HEK293 (cell line): ENCODE measurements at regions not wholly inside any gene's neighbourhood (a gene's known extent, or its start where the extent isn't known, plus 50 kb on each side); places are given as distances from the start of the nearest gene placed in this dataset.

Experiments
- CTCF ChIA-PET: fragments of 350-600 bp; formaldehyde crosslinking; extraction: SDS; loops from one replicate; lab custom pipeline; 2021; ENCODE audit warnings: antibody characterized with exemption; lab: Yijun Ruan, JAX
- POLR2A ChIA-PET: fragments of 300-600 bp; formaldehyde crosslinking; extraction: SDS; loops from one replicate; lab custom pipeline; 2020; ENCODE audit warnings: antibody characterized with exemption, inconsistent platforms; lab: Yijun Ruan, JAX
- H3K27ac ChIP-seq: fragments of 200-500 bp; sonication (Bioruptor generic); 2 replicates; pipeline ENCODE4 v1.5.1; 2014; ENCODE audit warnings: low read depth, low read length, control low read depth, inconsistent platforms; ENCODE audit errors: extremely low read depth
- H3K36me3 ChIP-seq, 2 experiments: fragments of 200-500 bp in 1 of 2; sonication (Bioruptor generic) in 1 of 2; 1 replicate in 1 of 2; 2 replicates in 1 of 2; pipeline ENCODE4 v1.5.1; 2014 to 2017; ENCODE audit warnings: inconsistent platforms in 2 of 2, low read length in 2 of 2; ENCODE audit not compliant: control insufficient read depth in 2 of 2, insufficient read depth in 1 of 2
- H3K4me1 ChIP-seq: fragments of 200-500 bp; sonication (Bioruptor generic); 2 replicates; pipeline ENCODE4 v1.5.1; 2014; ENCODE audit warnings: mild to moderate bottlenecking, low read length, inconsistent platforms; ENCODE audit not compliant: control insufficient read depth, insufficient read depth
- H3K4me3 ChIP-seq: 2 replicates; pipeline ENCODE4 v1.5.1; 2011; ENCODE audit warnings: low read depth, mild to moderate bottlenecking, control low read depth, low read length, moderate library complexity
- H3K9me3 ChIP-seq: fragments of 200-500 bp; sonication (Bioruptor generic); 2 replicates; pipeline ENCODE4 v1.5.1; 2014; ENCODE audit warnings: low read depth, low read length, inconsistent platforms; ENCODE audit not compliant: control insufficient read depth, insufficient read depth
- BCL11A ChIP-seq: fragments of 450-650 bp; formaldehyde crosslinking; IDR thresholded peaks from 2 replicates; pipeline ENCODE4 v1.5.1; 2016; ENCODE audit warnings: low read depth, missing biosample characterization, missing genetic modification characterization
- GLI2 ChIP-seq: fragments of 450-650 bp; formaldehyde crosslinking; IDR thresholded peaks from 2 replicates; pipeline ENCODE4; 2017; ENCODE audit warnings: missing biosample characterization, missing genetic modification characterization, low read depth, borderline replicate concordance
- KLF8 ChIP-seq: fragments of 450-650 bp; formaldehyde crosslinking; IDR thresholded peaks from 2 replicates; pipeline ENCODE4 v1.5.1; 2016; ENCODE audit warnings: missing biosample characterization, missing genetic modification characterization
- KLF9 ChIP-seq: fragments of 450-650 bp; formaldehyde crosslinking; IDR thresholded peaks from 2 replicates; pipeline ENCODE4 v1.5.1; 2016; ENCODE audit warnings: missing biosample characterization, missing genetic modification characterization, low read depth
- OSR2 ChIP-seq: fragments of 450-650 bp; formaldehyde crosslinking; IDR thresholded peaks from 2 replicates; pipeline ENCODE4 v1.5.1; 2016; ENCODE audit warnings: missing biosample characterization, missing genetic modification characterization
- SP7 ChIP-seq: fragments of 450-650 bp; formaldehyde crosslinking; IDR thresholded peaks from 2 replicates; pipeline ENCODE4 v1.5.1; 2016; ENCODE audit warnings: missing biosample characterization, missing genetic modification characterization
- WT1 ChIP-seq: fragments of 450-650 bp; formaldehyde crosslinking; IDR thresholded peaks from 2 replicates; pipeline ENCODE4 v1.5.1; 2016; ENCODE audit warnings: missing biosample characterization, missing genetic modification characterization
- ZBTB20 ChIP-seq: fragments of 450-650 bp; formaldehyde crosslinking; IDR thresholded peaks from 2 replicates; pipeline ENCODE4 v1.5.1; 2016; ENCODE audit warnings: missing biosample characterization, missing genetic modification characterization
- ZBTB48 ChIP-seq: fragments of 450-650 bp; formaldehyde crosslinking; IDR thresholded peaks from 2 replicates; pipeline ENCODE4 v1.5.1; 2016; ENCODE audit warnings: missing biosample characterization, missing genetic modification characterization
- ZBTB7A ChIP-seq: fragments of 450-650 bp; formaldehyde crosslinking; IDR thresholded peaks from 2 replicates; pipeline ENCODE4 v1.5.1; 2016; ENCODE audit warnings: low read depth, missing biosample characterization, missing genetic modification characterization
- ZFP37 ChIP-seq: fragments of 450-650 bp; formaldehyde crosslinking; IDR thresholded peaks from 2 replicates; pipeline ENCODE4 v1.5.1; 2016; ENCODE audit warnings: missing biosample characterization, missing genetic modification characterization
- ZFP41 ChIP-seq: fragments of 450-650 bp; formaldehyde crosslinking; IDR thresholded peaks from 2 replicates; pipeline ENCODE4 v1.5.1; 2016; ENCODE audit warnings: missing biosample characterization, missing genetic modification characterization, borderline replicate concordance
- ZNF132 ChIP-seq: fragments of 450-650 bp; formaldehyde crosslinking; IDR thresholded peaks from 2 replicates; pipeline ENCODE4 v1.5.1; 2017; ENCODE audit warnings: missing biosample characterization, missing genetic modification characterization, borderline replicate concordance
- ZNF169 ChIP-seq: fragments of 450-650 bp; formaldehyde crosslinking; IDR thresholded peaks from 2 replicates; pipeline ENCODE4 v1.5.1; 2016; ENCODE audit warnings: missing biosample characterization, missing genetic modification characterization
- ZNF2 ChIP-seq: fragments of 450-650 bp; formaldehyde crosslinking; IDR thresholded peaks from 2 replicates; pipeline ENCODE4 v1.5.1; 2016; ENCODE audit warnings: missing biosample characterization, missing genetic modification characterization
- ZNF248 ChIP-seq: fragments of 450-650 bp; formaldehyde crosslinking; IDR thresholded peaks from 2 replicates; pipeline ENCODE4 v1.5.1; 2017; ENCODE audit warnings: missing biosample characterization, missing genetic modification characterization
- ZNF416 ChIP-seq: fragments of 450-650 bp; formaldehyde crosslinking; IDR thresholded peaks from 2 replicates; pipeline ENCODE4 v1.5.1; 2016; ENCODE audit warnings: missing biosample characterization, missing genetic modification characterization
- ZNF423 ChIP-seq: fragments of 450-650 bp; formaldehyde crosslinking; IDR thresholded peaks from 2 replicates; pipeline ENCODE4 v1.5.1; 2016; ENCODE audit warnings: missing biosample characterization, missing genetic modification characterization
- ZNF433 ChIP-seq: fragments of 450-650 bp; formaldehyde crosslinking; IDR thresholded peaks from 2 replicates; pipeline ENCODE4 v1.5.1; 2016; ENCODE audit warnings: missing biosample characterization, missing genetic modification characterization, low read depth
- ZNF501 ChIP-seq: fragments of 450-650 bp; formaldehyde crosslinking; IDR thresholded peaks from 2 replicates; pipeline ENCODE4 v1.5.1; 2016; ENCODE audit warnings: missing biosample characterization, missing genetic modification characterization
- ZNF521 ChIP-seq: fragments of 450-650 bp; formaldehyde crosslinking; IDR thresholded peaks from 2 replicates; pipeline ENCODE4 v1.5.1; 2017; ENCODE audit warnings: missing biosample characterization, mild to moderate bottlenecking, missing genetic modification characterization
- ZNF549 ChIP-seq: fragments of 450-650 bp; IDR thresholded peaks from 2 replicates; pipeline ENCODE4 v1.5.1; 2018; ENCODE audit warnings: missing biosample characterization, missing genetic modification characterization, mild to moderate bottlenecking, inconsistent platforms, moderate library complexity
- ZNF560 ChIP-seq: fragments of 450-650 bp; formaldehyde crosslinking; IDR thresholded peaks from 2 replicates; pipeline ENCODE4 v1.5.1; 2017; ENCODE audit warnings: missing biosample characterization, missing genetic modification characterization, borderline replicate concordance
- ZNF561 ChIP-seq: fragments of 450-650 bp; IDR thresholded peaks from 2 replicates; pipeline ENCODE4 v1.5.1; 2018; ENCODE audit warnings: missing biosample characterization, missing genetic modification characterization, borderline replicate concordance
- ZNF623 ChIP-seq: fragments of 450-650 bp; formaldehyde crosslinking; IDR thresholded peaks from 2 replicates; pipeline ENCODE4 v1.5.1; 2016; ENCODE audit warnings: missing biosample characterization, missing genetic modification characterization
- ZNF664 ChIP-seq: fragments of 450-650 bp; formaldehyde crosslinking; IDR thresholded peaks from 2 replicates; pipeline ENCODE4 v1.5.1; 2016; ENCODE audit warnings: missing biosample characterization, missing genetic modification characterization
- ZNF785 ChIP-seq: fragments of 450-650 bp; formaldehyde crosslinking; IDR thresholded peaks from 2 replicates; pipeline ENCODE4 v1.5.1; 2016; ENCODE audit warnings: missing biosample characterization, missing genetic modification characterization
- TF ChIP-seq, protein P1 (sequence below): fragments of 450-650 bp; formaldehyde crosslinking; IDR thresholded peaks from 2 replicates; pipeline ENCODE4 v1.5.1; 2016; ENCODE audit warnings: missing biosample characterization, missing genetic modification characterization
- TF ChIP-seq, protein P2 (sequence below): fragments of 450-650 bp; formaldehyde crosslinking; conservative IDR thresholded peaks from 2 replicates; pipeline ENCODE4 v1.5.1; 2016; ENCODE audit warnings: low read depth, missing biosample characterization, missing genetic modification characterization
- TF ChIP-seq, protein P3 (sequence below): fragments of 450-650 bp; formaldehyde crosslinking; IDR thresholded peaks from 2 replicates; pipeline ENCODE4 v1.5.1; 2016; ENCODE audit warnings: missing biosample characterization, missing genetic modification characterization
- TF ChIP-seq, protein P4 (sequence below): IDR thresholded peaks from 2 replicates; pipeline ENCODE4 v1.6.1; 2011; ENCODE audit warnings: mild to moderate bottlenecking, low read depth, low read length, borderline replicate concordance

DNA sequence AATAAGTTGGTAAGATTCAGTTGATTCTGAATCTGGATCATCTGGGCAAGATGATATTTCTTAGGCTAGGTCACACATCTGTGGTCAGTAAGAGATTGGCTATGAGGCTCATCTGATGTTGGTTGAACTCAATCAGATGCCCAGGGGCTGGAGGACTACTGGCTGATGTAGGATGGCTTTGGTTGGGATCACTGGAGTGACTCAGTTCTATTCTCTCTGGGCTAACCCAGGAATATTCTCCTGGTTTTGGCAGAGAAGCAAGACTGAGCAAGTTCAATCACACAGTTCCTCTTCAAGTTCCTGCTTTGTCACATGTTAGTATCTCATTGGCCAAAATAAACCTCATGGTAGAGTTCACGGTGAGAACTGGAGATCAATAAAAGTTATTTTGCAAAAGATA is 902.3 kb upstream of the SLIT2 start:
- ChIA-PET CTCF (no interaction called here), POLR2A (no interaction called here)
- H3K9me3 ChIP-seq = no peaks in the 10 kb centered on the region
- no peak for TF ChIP-seq ZBTB48 (tag by site-specific recombination)
- TF ChIP-seq, protein P1, sequence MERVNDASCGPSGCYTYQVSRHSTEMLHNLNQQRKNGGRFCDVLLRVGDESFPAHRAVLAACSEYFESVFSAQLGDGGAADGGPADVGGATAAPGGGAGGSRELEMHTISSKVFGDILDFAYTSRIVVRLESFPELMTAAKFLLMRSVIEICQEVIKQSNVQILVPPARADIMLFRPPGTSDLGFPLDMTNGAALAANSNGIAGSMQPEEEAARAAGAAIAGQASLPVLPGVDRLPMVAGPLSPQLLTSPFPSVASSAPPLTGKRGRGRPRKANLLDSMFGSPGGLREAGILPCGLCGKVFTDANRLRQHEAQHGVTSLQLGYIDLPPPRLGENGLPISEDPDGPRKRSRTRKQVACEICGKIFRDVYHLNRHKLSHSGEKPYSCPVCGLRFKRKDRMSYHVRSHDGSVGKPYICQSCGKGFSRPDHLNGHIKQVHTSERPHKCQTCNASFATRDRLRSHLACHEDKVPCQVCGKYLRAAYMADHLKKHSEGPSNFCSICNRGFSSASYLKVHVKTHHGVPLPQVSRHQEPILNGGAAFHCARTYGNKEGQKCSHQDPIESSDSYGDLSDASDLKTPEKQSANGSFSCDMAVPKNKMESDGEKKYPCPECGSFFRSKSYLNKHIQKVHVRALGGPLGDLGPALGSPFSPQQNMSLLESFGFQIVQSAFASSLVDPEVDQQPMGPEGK = no peak
- TF ChIP-seq GLI2 (tag by site-specific recombination) = no peak
- no peak for TF ChIP-seq ZNF549
- no peak for TF ChIP-seq ZBTB7A (tag by site-specific recombination)
- TF ChIP-seq ZNF521 = no peak
- no peak for TF ChIP-seq BCL11A (tag by site-specific recombination)
- no peak for TF ChIP-seq SP7 (tag by site-specific recombination)
- no peak for TF ChIP-seq WT1
- no peak for TF ChIP-seq KLF9 (tag by site-specific recombination)
- TF ChIP-seq ZNF416 = no peak
- TF ChIP-seq ZNF132 = no peak
- TF ChIP-seq ZNF433 (tag by site-specific recombination) = no peak
- no peak for TF ChIP-seq ZNF785 (tag by site-specific recombination)
- no peak for TF ChIP-seq ZBTB20 (tag by site-specific recombination)
- no peak for TF ChIP-seq KLF8 (tag by site-specific recombination)
- no peak for TF ChIP-seq ZNF560 (tag by site-specific recombination)
- TF ChIP-seq ZNF2 (tag by site-specific recombination) = no peak
- TF ChIP-seq OSR2 (tag by site-specific recombination) = no peak
- TF ChIP-seq ZNF664 (tag by site-specific recombination) = no peak
- no peak overlapping the region for H3K4me3 ChIP-seq
- no peaks in the 10 kb centered on the region for H3K4me1 ChIP-seq
- no peak overlapping the region for H3K27ac ChIP-seq
- no peaks in the 10 kb centered on the region for H3K36me3 ChIP-seq

DNA sequence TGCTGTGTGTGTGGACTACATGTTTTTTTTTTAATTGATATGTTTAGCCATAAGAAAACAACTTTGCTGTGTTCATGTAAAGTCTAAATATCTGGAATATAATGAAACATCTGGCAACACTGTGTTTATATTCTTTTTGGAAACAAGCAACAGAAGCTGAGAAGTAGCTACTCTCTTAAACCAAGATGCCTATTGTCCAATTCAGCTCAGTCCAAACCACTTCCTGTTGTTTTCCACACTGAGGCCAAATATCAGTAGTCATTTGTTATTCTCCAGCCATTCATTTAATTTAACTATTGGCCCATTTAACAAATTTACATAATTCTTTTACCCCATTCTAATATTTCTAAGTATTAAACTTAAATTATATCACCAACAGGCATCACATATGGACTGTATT is 903.0 kb upstream of the SLIT2 start:
- ChIA-PET CTCF (interaction anchor here (0.5 kb wide), 1 partner anchor 521 kb away, joined by 3 read pairs; no protein-coding TSS in a partner anchor), POLR2A (no interaction called here)
- Histone ChIP-seq H3K36me3 (no peaks in the 10 kb centered on the region), H3K4me1 (no peaks in the 10 kb centered on the region), H3K4me3 (no peak overlapping the region), H3K9me3 (no peaks in the 10 kb centered on the region), H3K27ac (no peak overlapping the region)
- TF ChIP-seq ZNF501 (no peak), ZNF169 (tag by site-specific recombination) (no peak), ZFP41 (tag by site-specific recombination) (no peak), ZNF561 (tag by site-specific recombination) (no peak), ZNF623 (tag by site-specific recombination) (no peak), ZFP37 (tag by site-specific recombination) (no peak), ZNF248 (no peak), ZNF423 (no peak)
- TF ChIP-seq, protein P2, sequence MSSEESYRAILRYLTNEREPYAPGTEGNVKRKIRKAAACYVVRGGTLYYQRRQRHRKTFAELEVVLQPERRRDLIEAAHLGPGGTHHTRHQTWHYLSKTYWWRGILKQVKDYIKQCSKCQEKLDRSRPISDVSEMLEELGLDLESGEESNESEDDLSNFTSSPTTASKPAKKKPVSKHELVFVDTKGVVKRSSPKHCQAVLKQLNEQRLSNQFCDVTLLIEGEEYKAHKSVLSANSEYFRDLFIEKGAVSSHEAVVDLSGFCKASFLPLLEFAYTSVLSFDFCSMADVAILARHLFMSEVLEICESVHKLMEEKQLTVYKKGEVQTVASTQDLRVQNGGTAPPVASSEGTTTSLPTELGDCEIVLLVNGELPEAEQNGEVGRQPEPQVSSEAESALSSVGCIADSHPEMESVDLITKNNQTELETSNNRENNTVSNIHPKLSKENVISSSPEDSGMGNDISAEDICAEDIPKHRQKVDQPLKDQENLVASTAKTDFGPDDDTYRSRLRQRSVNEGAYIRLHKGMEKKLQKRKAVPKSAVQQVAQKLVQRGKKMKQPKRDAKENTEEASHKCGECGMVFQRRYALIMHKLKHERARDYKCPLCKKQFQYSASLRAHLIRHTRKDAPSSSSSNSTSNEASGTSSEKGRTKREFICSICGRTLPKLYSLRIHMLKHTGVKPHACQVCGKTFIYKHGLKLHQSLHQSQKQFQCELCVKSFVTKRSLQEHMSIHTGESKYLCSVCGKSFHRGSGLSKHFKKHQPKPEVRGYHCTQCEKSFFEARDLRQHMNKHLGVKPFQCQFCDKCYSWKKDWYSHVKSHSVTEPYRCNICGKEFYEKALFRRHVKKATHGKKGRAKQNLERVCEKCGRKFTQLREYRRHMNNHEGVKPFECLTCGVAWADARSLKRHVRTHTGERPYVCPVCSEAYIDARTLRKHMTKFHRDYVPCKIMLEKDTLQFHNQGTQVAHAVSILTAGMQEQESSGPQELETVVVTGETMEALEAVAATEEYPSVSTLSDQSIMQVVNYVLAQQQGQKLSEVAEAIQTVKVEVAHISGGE (tag by site-specific recombination) = no peak
- TF ChIP-seq, protein P3, sequence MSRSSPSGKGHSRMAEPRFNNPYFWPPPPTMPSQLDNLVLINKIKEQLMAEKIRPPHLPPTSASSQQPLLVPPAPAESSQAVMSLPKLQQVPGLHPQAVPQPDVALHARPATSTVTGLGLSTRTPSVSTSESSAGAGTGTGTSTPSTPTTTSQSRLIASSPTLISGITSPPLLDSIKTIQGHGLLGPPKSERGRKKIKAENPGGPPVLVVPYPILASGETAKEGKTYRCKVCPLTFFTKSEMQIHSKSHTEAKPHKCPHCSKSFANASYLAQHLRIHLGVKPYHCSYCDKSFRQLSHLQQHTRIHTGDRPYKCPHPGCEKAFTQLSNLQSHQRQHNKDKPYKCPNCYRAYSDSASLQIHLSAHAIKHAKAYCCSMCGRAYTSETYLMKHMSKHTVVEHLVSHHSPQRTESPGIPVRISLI (tag by site-specific recombination) = no peak
- TF ChIP-seq, protein P4, sequence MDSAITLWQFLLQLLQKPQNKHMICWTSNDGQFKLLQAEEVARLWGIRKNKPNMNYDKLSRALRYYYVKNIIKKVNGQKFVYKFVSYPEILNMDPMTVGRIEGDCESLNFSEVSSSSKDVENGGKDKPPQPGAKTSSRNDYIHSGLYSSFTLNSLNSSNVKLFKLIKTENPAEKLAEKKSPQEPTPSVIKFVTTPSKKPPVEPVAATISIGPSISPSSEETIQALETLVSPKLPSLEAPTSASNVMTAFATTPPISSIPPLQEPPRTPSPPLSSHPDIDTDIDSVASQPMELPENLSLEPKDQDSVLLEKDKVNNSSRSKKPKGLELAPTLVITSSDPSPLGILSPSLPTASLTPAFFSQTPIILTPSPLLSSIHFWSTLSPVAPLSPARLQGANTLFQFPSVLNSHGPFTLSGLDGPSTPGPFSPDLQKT = no peak
